ENCODE measurements at regions not wholly inside any gene's neighbourhood (a gene's known extent, or its start where the extent isn't known, plus 50 kb on each side); places are given as distances from the start of the nearest gene placed in this dataset.

DNA sequence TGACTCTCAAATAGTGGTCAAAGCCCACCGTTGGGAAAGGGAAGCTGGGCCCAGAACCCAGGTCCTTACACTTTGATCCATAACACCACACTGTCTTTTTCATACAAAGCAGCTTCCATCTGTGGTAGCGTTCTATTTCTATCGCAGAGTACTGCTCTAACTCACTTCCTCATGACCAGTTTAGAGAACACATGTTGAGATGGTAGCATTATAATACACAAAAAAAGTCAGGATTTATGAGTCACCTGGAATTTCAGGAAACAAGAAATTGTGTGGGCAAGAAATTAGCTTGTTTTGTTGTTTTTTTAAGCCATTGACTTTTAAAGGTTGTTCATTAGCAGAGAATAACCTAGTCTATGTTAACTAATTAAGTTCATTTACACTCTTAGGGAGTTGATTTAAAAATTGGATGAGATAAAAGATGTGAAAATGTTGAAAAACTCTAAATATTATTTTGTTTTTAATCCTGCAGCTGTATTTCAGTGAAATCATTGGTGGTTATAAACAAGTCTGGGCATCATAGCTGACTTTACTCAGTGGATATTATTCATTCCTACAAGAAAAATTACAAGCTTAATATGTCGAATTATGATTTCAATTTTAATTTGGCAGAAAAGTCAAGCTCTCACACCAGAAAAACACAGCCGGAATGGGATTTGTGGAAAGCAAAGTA is 1011.1 kb upstream of the HS3ST1 start:
- TF ChIP-seq, protein P1, sequence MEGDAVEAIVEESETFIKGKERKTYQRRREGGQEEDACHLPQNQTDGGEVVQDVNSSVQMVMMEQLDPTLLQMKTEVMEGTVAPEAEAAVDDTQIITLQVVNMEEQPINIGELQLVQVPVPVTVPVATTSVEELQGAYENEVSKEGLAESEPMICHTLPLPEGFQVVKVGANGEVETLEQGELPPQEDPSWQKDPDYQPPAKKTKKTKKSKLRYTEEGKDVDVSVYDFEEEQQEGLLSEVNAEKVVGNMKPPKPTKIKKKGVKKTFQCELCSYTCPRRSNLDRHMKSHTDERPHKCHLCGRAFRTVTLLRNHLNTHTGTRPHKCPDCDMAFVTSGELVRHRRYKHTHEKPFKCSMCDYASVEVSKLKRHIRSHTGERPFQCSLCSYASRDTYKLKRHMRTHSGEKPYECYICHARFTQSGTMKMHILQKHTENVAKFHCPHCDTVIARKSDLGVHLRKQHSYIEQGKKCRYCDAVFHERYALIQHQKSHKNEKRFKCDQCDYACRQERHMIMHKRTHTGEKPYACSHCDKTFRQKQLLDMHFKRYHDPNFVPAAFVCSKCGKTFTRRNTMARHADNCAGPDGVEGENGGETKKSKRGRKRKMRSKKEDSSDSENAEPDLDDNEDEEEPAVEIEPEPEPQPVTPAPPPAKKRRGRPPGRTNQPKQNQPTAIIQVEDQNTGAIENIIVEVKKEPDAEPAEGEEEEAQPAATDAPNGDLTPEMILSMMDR (conservative IDR thresholded peaks at IDR 0.05; ENCODE audit: low read depth, low read length): no peak
- TF ChIP-seq EZH2 (IDR thresholded peaks at IDR 0.05; ENCODE audit: borderline replicate concordance, low read depth, low read length, poor library complexity, severe bottlenecking): no peak

Data from A673 (cell line).